Liver (tissue), 8 donors: ENCODE measurements at regions not wholly inside any gene's neighbourhood (a gene's known extent, or its start where the extent isn't known, plus 50 kb on each side); places are given as distances from the start of the nearest gene placed in this dataset.

Experiments
- DNase-seq: peaks from one replicate; pipeline ENCODE4 v3.0.0-alpha.2; 2017; ENCODE audit warnings: low spot score
- H3K27ac ChIP-seq, 2 donors: one replicate each; pipeline ENCODE4 v1.7.0; 2013; ENCODE audit warnings: inconsistent platforms in 2 of 2, low read length in 2 of 2, control low read depth in 1 of 2, low read depth in 1 of 2, mild to moderate bottlenecking in 1 of 2
- H3K27me3 ChIP-seq, 4 donors: one replicate each; pipeline versions ENCODE4 v1.6.1 to v1.7.0; 2013; ENCODE audit warnings: low read length in 3 of 4, inconsistent platforms in 1 of 4, mild to moderate bottlenecking in 1 of 4, moderate library complexity in 1 of 4; ENCODE audit not compliant: control insufficient read depth in 4 of 4, insufficient read depth in 4 of 4
- H3K36me3 ChIP-seq, 4 donors: one replicate each; pipeline versions ENCODE4 v1.6.1 to v1.7.0; 2013; ENCODE audit warnings: low read length in 3 of 4, mild to moderate bottlenecking in 3 of 4, low read depth in 1 of 4, moderate library complexity in 1 of 4; ENCODE audit not compliant: control insufficient read depth in 4 of 4, insufficient read depth in 3 of 4
- H3K4me1 ChIP-seq, 4 donors: one replicate each; pipeline versions ENCODE4 v1.6.1 to v1.7.0; 2013; ENCODE audit warnings: low read length in 3 of 4, mild to moderate bottlenecking in 3 of 4, moderate library complexity in 1 of 4; ENCODE audit not compliant: control insufficient read depth in 4 of 4, insufficient read depth in 4 of 4
- H3K4me3 ChIP-seq, 3 donors: one replicate each; pipeline versions ENCODE4 v1.6.1 to v1.7.0; 2013; ENCODE audit warnings: low read length in 3 of 3, control low read depth in 1 of 3, low read depth in 1 of 3, mild to moderate bottlenecking in 1 of 3
- H3K9ac ChIP-seq, 2 donors: one replicate each; pipeline ENCODE4 v1.7.0; 2013; ENCODE audit warnings: low read length in 2 of 2, mild to moderate bottlenecking in 2 of 2, moderate library complexity in 2 of 2, control low read depth in 1 of 2, low read depth in 1 of 2
- H3K9me3 ChIP-seq, 4 donors: one replicate each; pipeline versions ENCODE4 v1.6.1 to v1.7.0; 2013; ENCODE audit warnings: low read length in 3 of 4; ENCODE audit not compliant: control insufficient read depth in 4 of 4
- ATF3 ChIP-seq: IDR thresholded peaks from 2 replicates; pipeline ENCODE4 v1.6.1; 2016; ENCODE audit warnings: antibody characterized with exemption
- CTCF ChIP-seq: fragments of 150-350 bp; IDR thresholded peaks from 2 replicates; pipeline ENCODE4 v1.5.1; 2017; ENCODE audit warnings: improper control_type of control experiment, low read depth, low read length; ENCODE audit not compliant: missing input control
- EGR1 ChIP-seq, 2 donors: IDR thresholded peaks; 2 replicates each; pipeline ENCODE4 v1.6.1; 2016 to 2018; ENCODE audit warnings: antibody characterized with exemption in 2 of 2, low read depth in 2 of 2
- FOXA1 ChIP-seq: IDR thresholded peaks from 2 replicates; pipeline ENCODE4 v1.6.1; 2016; ENCODE audit warnings: antibody characterized with exemption
- FOXA2 ChIP-seq: IDR thresholded peaks from 2 replicates; pipeline ENCODE4 v1.6.1; 2016; ENCODE audit warnings: antibody characterized with exemption
- GABPA ChIP-seq, 2 donors: IDR thresholded peaks in 1 of 2; conservative IDR thresholded peaks in 1 of 2; 2 replicates each; pipeline ENCODE4 v1.6.1; 2016; ENCODE audit warnings: antibody characterized with exemption in 2 of 2, mild to moderate bottlenecking in 1 of 2, moderate library complexity in 1 of 2
- HNF4A ChIP-seq, 2 donors: conservative IDR thresholded peaks; 2 replicates each; pipeline ENCODE4 v1.6.1; 2016; ENCODE audit warnings: antibody characterized with exemption in 2 of 2, mild to moderate bottlenecking in 2 of 2
- HNF4G ChIP-seq: IDR thresholded peaks from 2 replicates; pipeline ENCODE4 v1.6.1; 2016; ENCODE audit warnings: antibody characterized with exemption
- JUND ChIP-seq, 2 donors: IDR thresholded peaks; 2 replicates each; pipeline ENCODE4 v1.6.1; 2016; ENCODE audit warnings: antibody characterized with exemption in 2 of 2
- MAX ChIP-seq: IDR thresholded peaks from 2 replicates; pipeline ENCODE4 v1.6.1; 2016; ENCODE audit warnings: antibody characterized with exemption
- NR2F2 ChIP-seq: IDR thresholded peaks from 2 replicates; pipeline ENCODE4 v1.6.1; 2016; ENCODE audit warnings: antibody characterized with exemption
- RAD21 ChIP-seq, 2 donors: IDR thresholded peaks; 2 replicates each; pipeline ENCODE4 v1.6.1; 2016; ENCODE audit warnings: antibody characterized with exemption in 2 of 2, mild to moderate bottlenecking in 2 of 2
- REST ChIP-seq: IDR thresholded peaks from 2 replicates; pipeline ENCODE4 v1.6.1; 2016; ENCODE audit warnings: antibody characterized with exemption, mild to moderate bottlenecking
- RXRA ChIP-seq, 2 donors: IDR thresholded peaks; 2 replicates each; pipeline ENCODE4 v1.6.1; 2017 to 2018; ENCODE audit warnings: antibody characterized with exemption in 2 of 2, mild to moderate bottlenecking in 1 of 2
- SP1 ChIP-seq: IDR thresholded peaks from 2 replicates; pipeline ENCODE4 v1.6.1; 2018; ENCODE audit warnings: antibody characterized with exemption, mild to moderate bottlenecking
- TAF1 ChIP-seq: conservative IDR thresholded peaks from 2 replicates; pipeline ENCODE4 v1.6.1; 2016; ENCODE audit warnings: antibody characterized with exemption, mild to moderate bottlenecking
- YY1 ChIP-seq: IDR thresholded peaks from 2 replicates; pipeline ENCODE4 v1.6.1; 2016; ENCODE audit warnings: antibody characterized with exemption, mild to moderate bottlenecking
- ZBTB33 ChIP-seq: IDR thresholded peaks from 2 replicates; pipeline ENCODE4 v1.6.1; 2016; ENCODE audit warnings: antibody characterized with exemption
- WGBS: extraction: QIAGEN DNeasy Blood & Tissue Kit; methylation state at CpG from one replicate; pipeline ENCODE4 v1.1.7; 2013; 5-methylcytosine and 5-hydroxymethylcytosine counted together
- donor health status: healthy.
- donor health status: healthy.
- donor health status: healthy.
- donor health status: healthy.
- donor health status: healthy.

GRCh38 chr1:234897390-234897749 lies 231.3 kb downstream of the TOMM20 start:
- Histone ChIP-seq H3K36me3 (no peaks in the 10 kb centered on the region), H3K9me3 (no peaks in the 10 kb centered on the region), H3K27ac (no peak overlapping the region), H3K4me3 (no peak overlapping the region), H3K27me3 (no peaks in the 10 kb centered on the region), H3K9ac (no peak overlapping the region), H3K4me1 (peaks cover 6 to 19% (median 12%) of the 10 kb centered on the region in 4 donors)
- DNase-seq = no peak
- 81% methylated on average over 4 of the region's 4 CpGs for WGBS
- no peak for TF ChIP-seq TAF1
- TF ChIP-seq ZBTB33 = no peak
- TF ChIP-seq YY1 = no peak

GRCh38 chr1:234896477-234897389 lies 231.9 kb downstream of the TOMM20 start:
- H3K27me3 ChIP-seq = no peaks in the 10 kb centered on the region
- no peak overlapping the region for H3K4me3 ChIP-seq
- peaks cover 6 to 19% (median 12%) of the 10 kb centered on the region in 4 donors for H3K4me1 ChIP-seq
- no peak overlapping the region for H3K27ac ChIP-seq
- TF ChIP-seq RXRA (IDR thresholded peaks at IDR 0.05) = no peak
- TF ChIP-seq EGR1 (IDR thresholded peaks at IDR 0.05; ENCODE audit: low read depth in 2 of 2) = no peak
- TF ChIP-seq FOXA2 = no peak
- no peak for TF ChIP-seq YY1
- TF ChIP-seq ATF3 = no peak
- no peak for TF ChIP-seq TAF1
- no peak for TF ChIP-seq SP1
- no peak for TF ChIP-seq NR2F2
- TF ChIP-seq REST = no peak
- no peak for TF ChIP-seq GABPA (IDR thresholded peaks at IDR 0.05 in 1 of 2, conservative IDR thresholded peaks at IDR 0.05 in 1 of 2)
- TF ChIP-seq JUND (IDR thresholded peaks at IDR 0.05) = no peak
- no peak for TF ChIP-seq HNF4A (conservative IDR thresholded peaks at IDR 0.05)
- no peak for TF ChIP-seq HNF4G
- TF ChIP-seq MAX = no peak
- TF ChIP-seq ZBTB33 = no peak
- TF ChIP-seq CTCF = no peak
- no peak for TF ChIP-seq FOXA1
- no peak for TF ChIP-seq RAD21 (IDR thresholded peaks at IDR 0.05)
- H3K36me3 ChIP-seq = no peaks in the 10 kb centered on the region
- H3K9me3 ChIP-seq = no peaks in the 10 kb centered on the region
- DNase-seq = no peak
- 96% methylated on average over 15 of the region's 15 CpGs for WGBS
- H3K9ac ChIP-seq = no peak overlapping the region
